22Rv1 (cell line): ENCODE measurements at regions not wholly inside any gene's neighbourhood (a gene's known extent, or its start where the extent isn't known, plus 50 kb on each side); places are given as distances from the start of the nearest gene placed in this dataset.

ENCODE experiments used
- ZFX ChIP-seq: fragments of 450-650 bp; IDR thresholded peaks from 2 replicates; pipeline ENCODE4 v1.6.1; 2017; ENCODE audit warnings: antibody characterized with exemption, borderline replicate concordance
- TF ChIP-seq, protein P1 (sequence below): fragments of 450-650 bp; IDR thresholded peaks from 2 replicates; pipeline ENCODE4 v1.5.1; 2017; ENCODE audit warnings: mild to moderate bottlenecking

DNA sequence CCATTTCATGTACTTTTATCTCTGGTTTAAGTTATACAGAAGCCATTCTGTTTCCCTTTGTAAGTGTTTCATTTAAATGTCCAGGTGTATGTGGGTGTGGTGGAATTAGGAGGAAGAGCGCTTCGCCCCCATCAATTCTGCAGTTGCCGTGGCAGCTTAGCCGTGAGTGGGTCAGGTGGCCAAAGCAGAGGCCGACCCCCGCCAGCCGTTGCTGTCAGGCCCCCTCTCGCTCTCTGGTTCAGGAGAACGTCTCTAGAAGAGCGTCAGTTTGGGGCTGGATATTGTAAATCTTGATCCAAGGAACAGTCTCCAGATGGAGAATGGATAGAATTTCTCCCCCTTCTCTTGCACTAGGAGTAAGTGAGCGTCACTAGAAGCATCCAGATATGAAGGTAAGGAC lies 367.4 kb downstream of the FOXA2 start:
- TF ChIP-seq, protein P1, sequence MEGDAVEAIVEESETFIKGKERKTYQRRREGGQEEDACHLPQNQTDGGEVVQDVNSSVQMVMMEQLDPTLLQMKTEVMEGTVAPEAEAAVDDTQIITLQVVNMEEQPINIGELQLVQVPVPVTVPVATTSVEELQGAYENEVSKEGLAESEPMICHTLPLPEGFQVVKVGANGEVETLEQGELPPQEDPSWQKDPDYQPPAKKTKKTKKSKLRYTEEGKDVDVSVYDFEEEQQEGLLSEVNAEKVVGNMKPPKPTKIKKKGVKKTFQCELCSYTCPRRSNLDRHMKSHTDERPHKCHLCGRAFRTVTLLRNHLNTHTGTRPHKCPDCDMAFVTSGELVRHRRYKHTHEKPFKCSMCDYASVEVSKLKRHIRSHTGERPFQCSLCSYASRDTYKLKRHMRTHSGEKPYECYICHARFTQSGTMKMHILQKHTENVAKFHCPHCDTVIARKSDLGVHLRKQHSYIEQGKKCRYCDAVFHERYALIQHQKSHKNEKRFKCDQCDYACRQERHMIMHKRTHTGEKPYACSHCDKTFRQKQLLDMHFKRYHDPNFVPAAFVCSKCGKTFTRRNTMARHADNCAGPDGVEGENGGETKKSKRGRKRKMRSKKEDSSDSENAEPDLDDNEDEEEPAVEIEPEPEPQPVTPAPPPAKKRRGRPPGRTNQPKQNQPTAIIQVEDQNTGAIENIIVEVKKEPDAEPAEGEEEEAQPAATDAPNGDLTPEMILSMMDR, result no peak
- no peak for TF ChIP-seq ZFX
